Stomach (tissue), 8 donors: ENCODE measurements at regions not wholly inside any gene's neighbourhood (a gene's known extent, or its start where the extent isn't known, plus 50 kb on each side); places are given as distances from the start of the nearest gene placed in this dataset.

Experiments
- DNase-seq, 2 donors: peaks; one replicate each; pipeline versions ENCODE4 v3.0.0 to v3.0.0-alpha.2; 2013 to 2019
- H3K27ac ChIP-seq, 5 donors: fragments of 200-600 bp in 4 of 5; sonication (generic) in 4 of 5; one replicate each; pipeline ENCODE4 v1.5.1; 2013 to 2019; ENCODE audit warnings: mild to moderate bottlenecking in 1 of 5, moderate library complexity in 1 of 5
- H3K27me3 ChIP-seq, 3 donors: fragments of 200-600 bp; sonication (generic); one replicate each; pipeline ENCODE4 v1.5.1; 2017 to 2019; ENCODE audit warnings: mixed run types in 1 of 3
- H3K36me3 ChIP-seq, 4 donors: fragments of 200-600 bp; sonication (generic); 1 replicate in 3 of 4; 2 replicates in 1 of 4; pipeline ENCODE4 v1.5.1; 2016 to 2019
- H3K4me1 ChIP-seq, 4 donors: fragments of 200-600 bp; sonication (generic); one replicate each; pipeline ENCODE4 v1.5.1; 2016 to 2019
- H3K4me3 ChIP-seq, 4 donors: fragments of 200-600 bp; sonication (generic) in 3 of 4; one replicate each; pipeline ENCODE4 v1.5.1; 2016 to 2019; ENCODE audit warnings: mild to moderate bottlenecking in 1 of 4
- H3K9me3 ChIP-seq, 4 donors: fragments of 200-600 bp; sonication (generic); one replicate each; pipeline ENCODE4 v1.5.1; 2016 to 2019
- EP300 ChIP-seq: sonication (generic); formaldehyde crosslinking; IDR thresholded peaks from one replicate; pipeline ENCODE4 v1.6.1; 2017; ENCODE audit warnings: antibody characterized with exemption
- POLR2A ChIP-seq, 4 donors: fragments of 450-650 bp; IDR thresholded peaks; one replicate each; pipeline ENCODE4 v1.6.1; 2016; ENCODE audit warnings: antibody characterized with exemption in 4 of 4, control low read depth in 2 of 4, mild to moderate bottlenecking in 1 of 4, moderate library complexity in 1 of 4
- POLR2AphosphoS5 ChIP-seq, 3 donors: sonication (generic); formaldehyde crosslinking; IDR thresholded peaks; one replicate each; pipeline ENCODE4 v1.6.1; 2016; ENCODE audit warnings: antibody characterized with exemption in 3 of 3
- WGBS, 5 donors: extraction: QIAGEN DNeasy Blood & Tissue Kit in 3 of 5; methylation state at CpG; one replicate each; pipeline versions ENCODE4 v1.1.5 to v1.1.7; 2013 to 2018; 5-methylcytosine and 5-hydroxymethylcytosine counted together
- intact Hi-C: fragments of 100-400 bp; cut with DNase I; formaldehyde crosslinking; loops from one replicate; pipeline ENCODE4 v1.15.1; 2023; ENCODE audit warnings: low total_unique reads
- TF ChIP-seq, protein P1 (sequence below), 7 experiments: fragments of 450-650 bp in 4 of 7; fragments of 200-600 bp in 3 of 7; sonication (generic) in 3 of 7; IDR thresholded peaks; one replicate each; pipeline ENCODE4 v1.5.1; 2016 to 2019; ENCODE audit warnings: antibody characterized with exemption in 7 of 7, control low read depth in 2 of 7, mild to moderate bottlenecking in 1 of 7
- donor health status: healthy with polysubstance abuse.
- donor health status: Bipolar disorder and iron deficiency.
- donor health status: healthy.

DNA sequence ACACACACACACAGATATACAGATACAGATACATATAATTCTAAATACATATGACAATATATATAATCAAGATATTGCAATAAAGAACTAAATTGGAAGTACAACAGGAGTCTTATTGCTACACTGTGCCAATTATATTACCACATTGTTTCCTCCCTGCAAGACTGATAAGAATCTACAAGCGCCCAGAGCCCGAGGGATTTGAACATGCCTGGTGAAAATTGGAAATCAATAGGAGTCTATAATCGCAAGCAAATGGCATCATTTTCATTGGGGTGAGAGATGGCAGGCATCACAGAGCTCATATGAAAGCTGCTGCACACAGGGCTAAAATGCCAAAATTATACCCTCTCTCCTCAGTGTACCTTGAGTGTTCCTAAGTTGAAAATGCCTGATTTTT is 152.9 kb upstream of the PTBP2 start:
- Histone ChIP-seq H3K27me3 (no peaks in the 10 kb centered on the region), H3K4me1 (no peaks in the 10 kb centered on the region), H3K27ac (no peak overlapping the region), H3K9me3 (no peaks in the 10 kb centered on the region), H3K36me3 (no peaks in the 10 kb centered on the region), H3K4me3 (no peak overlapping the region)
- TF ChIP-seq EP300: no peak
- TF ChIP-seq, protein P1, sequence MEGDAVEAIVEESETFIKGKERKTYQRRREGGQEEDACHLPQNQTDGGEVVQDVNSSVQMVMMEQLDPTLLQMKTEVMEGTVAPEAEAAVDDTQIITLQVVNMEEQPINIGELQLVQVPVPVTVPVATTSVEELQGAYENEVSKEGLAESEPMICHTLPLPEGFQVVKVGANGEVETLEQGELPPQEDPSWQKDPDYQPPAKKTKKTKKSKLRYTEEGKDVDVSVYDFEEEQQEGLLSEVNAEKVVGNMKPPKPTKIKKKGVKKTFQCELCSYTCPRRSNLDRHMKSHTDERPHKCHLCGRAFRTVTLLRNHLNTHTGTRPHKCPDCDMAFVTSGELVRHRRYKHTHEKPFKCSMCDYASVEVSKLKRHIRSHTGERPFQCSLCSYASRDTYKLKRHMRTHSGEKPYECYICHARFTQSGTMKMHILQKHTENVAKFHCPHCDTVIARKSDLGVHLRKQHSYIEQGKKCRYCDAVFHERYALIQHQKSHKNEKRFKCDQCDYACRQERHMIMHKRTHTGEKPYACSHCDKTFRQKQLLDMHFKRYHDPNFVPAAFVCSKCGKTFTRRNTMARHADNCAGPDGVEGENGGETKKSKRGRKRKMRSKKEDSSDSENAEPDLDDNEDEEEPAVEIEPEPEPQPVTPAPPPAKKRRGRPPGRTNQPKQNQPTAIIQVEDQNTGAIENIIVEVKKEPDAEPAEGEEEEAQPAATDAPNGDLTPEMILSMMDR (IDR thresholded peaks at IDR 0.05): no peak
- WGBS, 5 donors: 70 to 77% (median 72%) methylated on average over 3 of the region's 3 CpGs
- intact Hi-C loops: no loop called here
- no peak for DNase-seq

DNA sequence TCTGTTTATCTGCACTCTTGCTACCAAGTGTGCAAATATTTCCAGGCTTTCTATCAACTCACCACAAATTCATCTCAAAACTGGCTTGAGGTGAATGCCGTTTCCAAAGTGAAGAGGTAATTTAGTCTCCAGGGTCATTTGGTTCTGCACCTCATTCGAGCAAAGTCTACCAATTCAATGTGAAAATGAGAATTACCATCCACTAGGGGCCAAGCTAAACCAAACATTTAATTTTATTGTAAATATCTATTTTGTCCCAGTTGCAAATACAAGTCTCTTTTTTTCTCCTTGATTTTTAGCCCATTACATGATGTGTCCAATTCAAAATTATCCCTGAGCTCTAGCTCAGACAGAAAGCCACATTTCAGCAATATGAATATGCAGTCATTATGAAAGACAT is 152.3 kb upstream of the PTBP2 start:
- Histone ChIP-seq H3K36me3 (no peaks in the 10 kb centered on the region), H3K27me3 (no peaks in the 10 kb centered on the region), H3K27ac (no peak overlapping the region), H3K9me3 (no peaks in the 10 kb centered on the region), H3K4me3 (no peak overlapping the region), H3K4me1 (no peaks in the 10 kb centered on the region)
- DNase-seq: no peak
- intact Hi-C loops: no loop called here
- TF ChIP-seq POLR2AphosphoS5 (IDR thresholded peaks at IDR 0.05) (no peak), EP300 (no peak), POLR2A (IDR thresholded peaks at IDR 0.05) (no peak)
- TF ChIP-seq, protein P1 (IDR thresholded peaks at IDR 0.05): no peak
- 48 to 79% (median 67%) methylated on average over 2 of the region's 2 CpGs for WGBS, 5 donors

DNA sequence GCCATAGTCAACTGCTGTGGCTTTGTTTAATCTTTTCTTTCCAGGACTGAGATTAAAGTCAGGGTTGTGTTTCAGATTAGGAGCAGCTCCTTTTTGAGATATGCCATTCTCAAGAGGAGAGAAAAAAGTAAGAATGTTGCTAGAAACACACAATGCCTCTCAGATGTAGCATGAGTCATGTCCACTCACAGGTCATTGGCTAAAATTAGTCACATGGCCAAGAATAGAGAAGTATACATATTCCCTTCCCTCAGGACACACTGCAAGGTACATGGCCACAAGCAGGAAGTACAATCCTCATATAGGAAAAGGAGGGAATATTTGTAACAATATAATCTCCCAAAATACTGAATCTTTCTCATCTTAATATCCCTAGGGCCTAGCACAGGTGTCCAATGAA is 141.9 kb upstream of the PTBP2 start:
- no peak for DNase-seq
- no peak overlapping the region for H3K4me3 ChIP-seq
- H3K9me3 ChIP-seq: no peaks in the 10 kb centered on the region
- H3K4me1 ChIP-seq: no peaks in the 10 kb centered on the region
- H3K27ac ChIP-seq: no peak overlapping the region
- intact Hi-C loops: no loop called here
- no peaks in the 10 kb centered on the region for H3K27me3 ChIP-seq
- H3K36me3 ChIP-seq: no peaks in the 10 kb centered on the region
- TF ChIP-seq POLR2A (IDR thresholded peaks at IDR 0.05): no peak
- TF ChIP-seq, protein P1 (IDR thresholded peaks at IDR 0.05): no peak
- no peak for TF ChIP-seq POLR2AphosphoS5 (IDR thresholded peaks at IDR 0.05)
- no peak for TF ChIP-seq EP300

DNA sequence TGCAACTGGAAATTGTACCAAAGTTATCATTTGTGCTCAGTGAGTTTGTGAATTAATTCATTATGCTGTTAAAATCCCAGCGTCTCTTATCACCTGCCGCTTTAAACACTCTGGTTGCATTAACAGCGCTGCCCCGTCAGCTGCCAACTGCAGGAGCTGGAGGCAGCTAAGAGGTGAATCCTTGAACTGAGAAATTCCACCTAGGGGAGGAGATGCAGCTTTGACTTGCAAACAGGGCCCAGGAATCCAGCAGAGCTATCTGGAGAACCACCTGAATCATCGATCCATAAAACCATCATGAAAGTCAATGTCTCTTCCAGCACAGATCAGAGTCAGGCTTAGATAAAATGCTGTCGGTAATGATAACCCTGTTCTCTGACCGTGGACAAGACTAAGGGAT is 140.7 kb upstream of the PTBP2 start:
- no peak overlapping the region for H3K27ac ChIP-seq
- TF ChIP-seq POLR2AphosphoS5 (IDR thresholded peaks at IDR 0.05) (no peak), POLR2A (IDR thresholded peaks at IDR 0.05) (no peak), EP300 (no peak)
- TF ChIP-seq, protein P1 (IDR thresholded peaks at IDR 0.05): no peak
- no peaks in the 10 kb centered on the region for H3K27me3 ChIP-seq
- no peaks in the 10 kb centered on the region for H3K9me3 ChIP-seq
- no peaks in the 10 kb centered on the region for H3K4me1 ChIP-seq
- intact Hi-C loops: no loop called here
- no peaks in the 10 kb centered on the region for H3K36me3 ChIP-seq
- 31 to 51% (median 48%) methylated on average over 7 of the region's 7 CpGs for WGBS, 5 donors
- no peak for DNase-seq
- no peak overlapping the region for H3K4me3 ChIP-seq

DNA sequence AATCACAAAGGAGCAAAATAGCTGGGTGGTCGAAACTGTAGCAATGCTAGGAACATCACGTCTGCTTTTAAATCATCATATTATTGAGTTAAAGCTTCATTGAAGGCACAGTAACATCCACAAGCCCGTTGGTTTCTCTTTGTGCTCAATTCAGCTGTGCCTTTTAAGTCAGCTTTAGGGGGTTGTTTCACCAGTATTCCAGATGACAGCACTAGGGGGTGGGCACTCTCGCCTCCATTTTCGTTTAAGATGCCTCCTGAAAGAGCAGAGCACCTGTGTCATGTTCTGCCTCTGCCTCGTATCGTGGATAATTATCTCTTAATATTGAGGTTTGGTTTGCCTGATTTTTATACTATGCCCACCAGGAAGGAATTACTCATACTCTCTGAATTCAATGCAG is 139.8 kb upstream of the PTBP2 start:
- no peaks in the 10 kb centered on the region for H3K4me1 ChIP-seq
- WGBS, 5 donors: 70 to 79% (median 72%) methylated on average over 7 of the region's 7 CpGs
- H3K27ac ChIP-seq: no peak overlapping the region
- H3K9me3 ChIP-seq: no peaks in the 10 kb centered on the region
- H3K4me3 ChIP-seq: no peak overlapping the region
- no peaks in the 10 kb centered on the region for H3K36me3 ChIP-seq
- no peak for DNase-seq
- intact Hi-C loops: no loop called here
- no peak for TF ChIP-seq EP300
- TF ChIP-seq, protein P1 (IDR thresholded peaks at IDR 0.05): no peak
- no peak for TF ChIP-seq POLR2A (IDR thresholded peaks at IDR 0.05)
- TF ChIP-seq POLR2AphosphoS5 (IDR thresholded peaks at IDR 0.05): no peak
- H3K27me3 ChIP-seq: no peaks in the 10 kb centered on the region
